T-helper 2 cell (primary cell): ENCODE measurements at regions not wholly inside any gene's neighbourhood (a gene's known extent, or its start where the extent isn't known, plus 50 kb on each side); places are given as distances from the start of the nearest gene placed in this dataset.
"Not testable (repeated sequence)": the region's sequence is repeated elsewhere in the genome, so short reads cannot be mapped to it uniquely, and the experiment has no call there.

Experiments used
- DNase-seq, 5 experiments: peaks; one replicate each; pipeline versions ENCODE4 v3.0.0 to v3.0.0-alpha.2; 2012 to 2022

DNA sequence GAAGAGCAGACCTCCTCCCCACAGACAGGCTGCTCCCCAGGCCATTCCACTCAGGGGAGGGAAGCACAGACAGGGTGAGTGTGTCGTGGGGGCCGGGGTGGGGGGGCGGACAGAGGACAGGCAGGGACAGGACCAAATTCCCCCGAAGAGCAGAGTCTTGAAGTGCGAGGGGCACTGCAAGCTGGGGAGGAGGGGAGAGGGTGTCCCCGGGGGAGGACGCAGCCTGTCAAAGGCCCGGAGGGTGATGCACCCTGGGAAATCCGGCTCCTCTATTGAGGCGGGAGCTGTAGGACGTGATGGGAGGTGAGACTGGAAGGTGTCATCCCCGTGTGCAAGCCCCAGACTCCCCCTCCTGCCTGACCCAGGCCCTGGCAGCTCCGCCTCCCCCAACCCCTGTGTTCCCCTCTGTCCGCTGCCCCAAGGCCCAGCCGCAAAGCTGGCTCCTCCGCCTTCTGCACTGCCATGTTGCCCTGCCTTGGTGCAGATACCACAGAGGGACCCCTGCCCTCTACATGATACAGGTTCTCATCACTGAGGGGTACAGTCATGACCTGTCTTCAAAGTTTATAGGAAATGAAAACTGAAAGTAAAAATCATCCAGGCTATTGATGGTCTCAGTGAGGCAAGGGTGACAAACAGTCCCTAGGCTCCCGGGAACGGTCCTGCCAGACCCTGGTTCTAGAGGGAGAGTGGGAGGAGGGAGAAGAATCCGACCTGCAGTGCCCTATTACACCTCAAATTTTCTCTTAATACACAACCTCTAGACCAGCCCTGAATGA, 76.3 kb upstream of the IQSEC1 start:
- no peak for DNase-seq

DNA sequence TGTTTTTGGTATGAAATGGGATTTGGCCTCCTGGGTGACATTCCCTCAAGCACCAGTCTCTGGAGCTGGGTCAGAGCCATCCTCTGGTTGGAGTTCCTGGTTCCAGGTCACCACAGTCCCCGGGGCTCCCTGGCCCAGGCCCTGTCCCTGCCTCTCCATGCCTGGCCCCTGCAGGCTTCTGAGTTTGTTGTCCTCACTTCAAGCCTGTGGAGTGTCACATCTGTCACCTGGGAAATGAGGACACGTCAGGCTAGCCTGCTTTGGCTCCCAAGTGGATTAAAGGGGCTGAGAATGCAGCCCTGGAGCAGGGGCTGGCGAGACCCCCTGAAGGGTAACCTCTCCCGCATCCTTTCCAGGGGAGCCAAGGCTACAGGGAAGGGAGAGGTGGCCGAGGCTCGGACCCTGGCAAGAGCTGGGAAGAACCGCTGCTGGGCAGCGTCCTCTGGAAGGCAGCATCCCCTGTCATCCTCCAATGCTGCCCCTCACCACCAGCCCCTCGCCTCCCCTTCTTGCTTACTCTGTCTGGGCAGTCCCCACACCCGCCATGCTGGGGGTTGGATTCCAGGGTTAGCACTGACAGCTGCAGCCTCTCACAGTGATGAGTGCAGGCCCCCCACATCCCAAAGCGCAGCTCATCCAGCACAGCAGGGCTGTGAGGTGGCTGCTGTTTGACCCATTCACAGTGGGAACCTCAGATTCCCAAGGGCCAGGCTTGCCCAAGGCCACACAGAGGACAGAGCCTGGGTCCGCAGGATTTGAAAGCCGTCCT, 75.5 kb upstream of the IQSEC1 start:
- no peak for DNase-seq

DNA sequence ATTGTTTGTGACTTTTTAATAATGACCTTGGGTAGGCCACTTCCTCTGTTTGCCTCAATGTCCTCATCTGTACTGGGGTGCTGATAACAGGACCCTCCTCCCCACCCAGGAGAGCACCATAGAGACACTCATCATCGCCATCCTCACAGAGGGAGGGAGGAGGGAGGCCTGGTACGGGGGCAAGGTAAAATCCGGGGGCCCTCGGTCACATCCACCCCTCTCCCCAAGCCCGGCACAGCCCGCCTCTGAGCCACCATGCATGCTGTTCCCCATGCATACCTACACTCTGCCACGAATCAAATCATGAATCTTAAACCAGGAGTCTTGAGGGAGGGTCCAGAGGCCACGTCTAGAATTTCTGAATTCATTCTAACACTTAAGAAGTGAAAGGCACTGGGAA, 74.9 kb upstream of the IQSEC1 start:
- no peak for DNase-seq

DNA sequence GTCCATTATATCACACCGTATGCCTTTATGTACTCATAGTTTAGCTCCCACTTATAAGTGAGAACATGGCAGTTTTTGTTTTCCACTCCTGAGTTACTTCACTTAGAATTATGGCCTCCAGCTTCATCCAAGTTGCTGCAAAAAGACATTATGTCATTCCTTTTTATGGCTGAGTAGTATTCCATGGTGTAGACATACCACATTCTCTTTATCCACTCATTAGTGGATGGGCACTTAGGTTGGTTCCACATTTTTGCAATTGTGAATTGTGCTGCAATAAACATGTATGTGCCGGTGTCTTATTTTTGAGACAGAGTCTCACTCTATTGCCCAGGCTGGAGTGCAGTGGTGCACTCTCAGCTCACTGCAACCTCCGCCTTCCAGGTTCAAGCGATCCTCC, 74.1 kb upstream of the IQSEC1 start:
- DNase-seq: no peak

DNA sequence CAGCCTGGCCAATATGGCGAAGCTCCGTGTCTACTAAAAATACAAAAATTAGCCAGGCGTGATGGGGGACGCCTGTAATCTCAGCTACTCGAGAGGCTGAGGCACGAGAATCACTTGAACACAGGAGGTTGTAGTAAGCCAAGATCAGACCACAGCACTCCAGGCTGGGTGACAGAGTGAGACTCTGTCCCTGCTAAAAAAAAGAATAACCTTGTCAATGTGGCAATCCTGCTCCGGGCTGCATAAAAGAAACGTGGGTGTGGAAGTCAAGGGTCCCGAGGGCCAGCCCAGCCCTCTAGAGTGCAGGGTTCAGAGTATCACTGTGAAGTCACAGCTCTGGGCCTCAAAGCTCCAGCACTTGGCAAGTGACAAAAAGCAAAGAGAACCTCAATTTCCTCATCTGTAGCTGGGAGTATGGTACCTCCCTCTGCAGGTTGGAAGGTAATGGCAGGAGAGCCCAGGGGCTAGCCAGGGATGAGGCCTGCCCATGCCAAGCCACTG, 73.5 kb upstream of the IQSEC1 start:
- DNase-seq: no peak

DNA sequence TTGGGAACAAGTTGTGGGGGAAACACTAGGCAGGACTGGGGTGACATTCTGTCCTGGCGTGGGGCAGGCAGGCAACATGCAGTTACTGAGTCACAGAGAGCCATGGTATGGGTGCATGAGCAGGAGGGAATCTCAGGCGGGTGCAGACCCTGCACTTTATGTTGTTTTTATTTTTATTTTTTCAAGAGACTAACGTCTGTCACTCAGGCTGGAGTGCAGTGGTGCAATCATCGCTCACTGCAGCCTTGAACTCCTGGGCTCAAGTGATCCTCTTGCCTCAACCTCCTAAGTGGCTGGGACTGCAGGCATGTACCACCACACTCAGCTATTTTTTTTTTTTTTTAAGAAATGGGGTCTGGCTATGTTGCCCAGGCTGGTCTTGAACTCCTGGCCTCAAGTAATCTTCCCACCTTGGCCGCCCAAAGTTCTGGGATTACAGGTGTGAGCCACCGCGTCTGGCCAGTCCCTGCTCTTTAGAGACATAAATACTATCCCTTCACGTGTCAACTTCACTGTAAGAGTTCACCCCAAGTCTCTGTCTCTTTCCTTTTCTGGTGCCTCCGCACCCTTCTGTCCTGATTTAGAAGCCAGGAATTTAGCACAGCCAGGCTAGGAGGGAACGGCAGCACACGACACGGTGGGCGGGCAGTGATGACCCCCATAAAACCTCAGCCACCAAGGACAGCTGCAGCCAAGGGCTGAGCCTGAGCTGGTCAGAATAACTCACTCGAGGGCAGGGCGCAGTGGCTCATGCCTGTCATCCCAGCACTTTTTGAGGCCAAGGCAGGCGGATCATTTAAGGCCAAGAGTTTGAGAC, 72.8 kb upstream of the IQSEC1 start:
- no peak for DNase-seq

DNA sequence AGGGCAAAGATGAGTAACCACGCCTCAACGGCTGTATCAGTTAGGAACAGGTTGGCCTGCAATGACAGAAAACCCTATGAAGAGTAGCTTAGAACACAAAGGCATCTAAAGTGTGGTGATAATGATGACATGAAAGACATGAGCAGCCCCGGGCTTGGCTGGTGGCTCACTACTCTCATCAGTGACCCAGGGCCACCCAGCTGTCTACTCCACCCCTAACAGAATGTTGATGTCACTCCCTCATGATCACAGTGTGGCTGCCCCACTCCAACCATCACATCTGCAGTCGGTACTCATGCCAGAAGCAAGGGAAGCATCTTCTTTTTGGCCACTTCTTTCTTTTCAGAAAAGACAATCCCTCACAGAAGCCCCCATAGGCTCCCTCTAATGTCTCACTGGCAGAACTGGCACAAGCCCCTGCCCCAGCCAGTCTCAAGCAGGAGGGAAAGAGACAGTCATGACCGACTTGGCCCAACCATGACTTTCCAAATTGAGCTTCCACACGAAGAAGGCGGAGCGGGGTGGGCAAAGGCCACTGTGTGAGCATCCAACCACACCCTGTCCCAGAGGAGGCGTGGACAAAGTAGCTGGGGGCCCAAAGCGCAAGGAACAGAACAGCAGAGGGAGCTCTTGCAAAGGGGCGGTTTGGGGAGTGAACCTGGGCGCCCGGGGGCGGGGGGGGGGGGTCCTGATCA, 72.0 kb upstream of the IQSEC1 start:
- DNase-seq: no peak

DNA sequence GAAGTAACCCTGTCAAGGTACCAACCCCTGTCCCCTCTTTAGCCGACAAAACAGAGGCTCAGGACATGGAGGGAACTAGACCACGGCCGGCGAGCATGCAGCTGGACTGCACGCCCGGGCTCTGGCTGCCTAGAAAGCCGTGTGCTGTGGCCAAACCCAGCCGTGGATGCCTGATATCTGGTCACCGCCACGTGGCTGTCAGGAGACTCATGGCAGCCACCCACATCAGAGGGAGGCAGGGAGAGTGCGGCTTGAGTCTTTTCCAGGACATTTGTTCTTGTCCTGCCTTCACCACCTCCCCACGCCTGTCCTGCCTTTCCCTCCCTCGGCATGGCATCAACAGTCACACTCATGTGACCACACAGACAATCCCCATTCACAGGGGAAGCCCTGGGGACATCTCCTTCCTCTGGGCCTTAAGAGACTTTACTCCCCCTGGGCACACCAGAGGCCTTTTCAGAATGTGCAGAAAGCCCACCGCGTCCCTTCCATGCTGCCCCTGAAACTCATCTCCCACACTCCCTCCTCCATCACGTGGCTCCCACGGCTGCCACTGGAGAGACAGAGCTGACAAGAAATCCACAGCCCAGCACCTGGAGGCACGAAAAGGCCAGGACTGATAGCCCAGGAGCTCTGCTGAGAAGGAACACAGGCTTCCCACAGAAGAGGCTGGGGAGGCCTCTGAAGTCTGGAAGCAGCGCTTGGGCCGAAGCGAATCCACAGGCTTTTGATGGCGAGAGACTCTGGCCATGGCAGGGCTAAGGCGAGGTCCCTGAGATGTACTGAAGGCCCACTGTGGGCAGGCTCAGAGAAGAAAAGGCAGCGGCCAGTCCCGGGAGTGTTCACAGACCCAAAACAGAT, 71.2 kb upstream of the IQSEC1 start:
- DNase-seq: no peak

DNA sequence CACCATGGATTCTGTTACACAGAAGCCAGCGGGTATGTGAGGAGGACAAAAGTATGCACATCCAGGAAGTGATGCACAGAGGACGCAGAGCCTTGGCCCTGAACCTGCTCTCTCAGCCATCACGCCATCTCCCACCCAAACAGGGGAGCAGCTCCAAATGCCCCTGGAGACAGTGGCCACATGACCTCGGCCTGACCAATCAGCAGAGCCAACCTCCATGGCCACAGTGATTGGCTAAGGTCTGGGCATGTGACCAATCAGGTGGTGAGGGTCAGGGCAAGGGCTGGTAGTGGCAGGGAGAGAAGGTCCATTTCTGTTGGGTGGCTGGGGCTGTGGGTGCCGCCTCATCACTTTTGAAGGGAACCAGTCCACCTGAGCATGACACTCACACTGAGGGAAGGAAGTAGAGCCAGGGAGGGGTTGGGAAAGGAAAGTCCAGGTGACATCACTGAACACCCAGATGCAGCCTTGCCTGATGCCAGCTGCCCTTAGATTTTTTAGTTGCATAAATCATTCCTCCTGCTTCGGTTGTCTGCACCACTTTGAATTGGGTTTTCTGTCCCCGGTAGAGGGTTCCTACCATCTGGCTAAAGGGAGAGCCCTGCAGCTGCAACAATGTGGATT, 70.3 kb upstream of the IQSEC1 start:
- DNase-seq: no peak

DNA sequence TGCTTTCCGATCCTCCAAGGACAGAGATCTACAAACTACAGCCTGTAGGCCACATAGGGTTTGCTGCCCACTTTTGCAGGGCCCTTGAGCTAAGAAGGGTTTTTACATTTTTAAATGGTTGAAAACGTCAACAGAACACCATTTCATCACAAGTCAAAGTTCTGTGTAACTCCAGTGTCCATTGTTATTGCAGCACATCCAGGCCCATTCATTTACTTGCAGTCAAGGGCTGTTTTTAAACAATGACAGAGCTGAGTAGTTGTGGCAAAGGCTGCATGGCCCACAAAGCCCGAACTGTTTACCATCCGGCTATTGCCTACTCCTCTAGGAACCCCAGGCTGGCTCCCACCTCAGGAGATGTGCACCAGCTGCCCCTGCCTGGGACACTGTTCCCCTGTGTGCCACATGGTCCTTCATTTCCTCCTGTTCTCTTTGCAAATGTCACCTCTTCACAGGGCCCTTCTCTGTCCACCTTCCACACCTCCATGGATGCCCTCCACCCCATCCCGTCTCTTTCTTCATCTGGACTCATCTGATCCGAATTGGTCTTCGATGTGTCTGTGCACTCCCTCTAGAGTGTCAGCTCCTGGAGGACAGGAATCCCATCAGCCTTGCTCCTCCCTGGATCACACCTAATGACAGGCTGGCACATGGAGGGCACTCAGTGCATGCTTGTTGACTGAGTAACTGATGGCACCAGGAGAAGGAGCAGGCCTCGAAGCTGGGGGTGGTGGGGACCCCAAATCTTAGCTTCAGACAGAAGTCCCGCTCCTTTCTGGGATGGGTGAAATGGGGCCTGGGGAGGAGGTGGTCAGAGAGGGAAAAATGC, 69.5 kb upstream of the IQSEC1 start:
- no peak for DNase-seq

DNA sequence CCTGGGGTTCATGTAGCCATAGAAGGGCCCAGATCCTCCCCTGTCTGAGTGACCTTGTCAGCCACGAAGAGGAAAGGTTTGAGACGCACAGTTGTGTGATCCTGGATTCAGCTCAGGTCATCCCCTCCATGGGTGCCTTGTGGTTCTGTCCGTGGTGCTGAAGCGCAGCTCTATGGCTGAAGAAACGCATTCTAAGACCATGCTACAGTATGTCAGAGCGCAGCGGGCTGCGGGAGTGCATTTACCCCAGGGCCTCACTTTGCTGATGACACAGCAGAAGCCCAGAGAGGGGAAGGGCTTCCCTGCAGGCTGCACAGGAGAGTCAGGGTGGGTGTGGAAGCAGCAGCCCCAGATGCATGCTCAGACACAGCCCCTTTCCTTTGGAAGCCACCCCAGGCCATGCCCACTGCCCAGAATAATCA, 68.8 kb upstream of the IQSEC1 start:
- DNase-seq: peak in 1 of 5 experiments; percentile 32

DNA sequence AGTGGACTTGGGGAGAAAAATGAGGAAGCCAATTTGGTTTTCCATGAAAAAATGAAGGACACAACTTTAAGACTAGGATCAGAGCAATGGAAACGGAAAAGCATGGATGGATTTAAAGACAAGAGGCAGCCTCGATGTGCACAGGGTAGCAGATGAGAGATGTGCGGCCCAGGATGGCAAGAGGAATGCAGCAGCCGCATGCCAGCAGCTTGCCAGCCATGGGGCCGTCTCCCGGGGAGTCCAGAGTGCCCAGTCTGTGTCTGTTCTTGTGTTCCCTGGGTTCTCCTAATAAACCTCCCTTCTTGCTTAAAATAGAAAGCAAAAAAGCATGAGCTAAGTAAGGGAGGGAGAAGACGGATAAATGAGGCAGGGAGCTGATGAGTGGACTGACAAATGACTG, 68.0 kb upstream of the IQSEC1 start:
- no peak for DNase-seq

DNA sequence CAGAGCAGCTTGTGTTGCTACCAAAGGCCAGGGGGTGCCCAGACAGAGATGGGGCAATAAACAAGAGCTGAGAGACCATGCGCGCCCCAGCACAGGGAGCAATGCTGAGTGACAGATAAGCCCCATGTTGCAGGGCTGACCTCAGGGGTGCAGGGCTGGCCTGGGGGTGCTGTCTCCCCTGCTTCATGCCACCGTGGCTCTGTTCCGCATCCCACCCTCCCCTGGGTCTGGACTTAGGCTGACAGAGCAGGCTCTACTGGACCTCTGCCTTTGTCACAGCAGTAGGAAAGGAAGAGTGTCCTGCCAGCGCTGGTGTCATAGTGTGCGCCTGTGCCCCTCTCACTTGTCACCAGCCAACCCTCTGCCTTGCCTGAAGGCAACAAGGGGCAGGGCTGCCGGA, 67.4 kb upstream of the IQSEC1 start:
- no peak for DNase-seq

DNA sequence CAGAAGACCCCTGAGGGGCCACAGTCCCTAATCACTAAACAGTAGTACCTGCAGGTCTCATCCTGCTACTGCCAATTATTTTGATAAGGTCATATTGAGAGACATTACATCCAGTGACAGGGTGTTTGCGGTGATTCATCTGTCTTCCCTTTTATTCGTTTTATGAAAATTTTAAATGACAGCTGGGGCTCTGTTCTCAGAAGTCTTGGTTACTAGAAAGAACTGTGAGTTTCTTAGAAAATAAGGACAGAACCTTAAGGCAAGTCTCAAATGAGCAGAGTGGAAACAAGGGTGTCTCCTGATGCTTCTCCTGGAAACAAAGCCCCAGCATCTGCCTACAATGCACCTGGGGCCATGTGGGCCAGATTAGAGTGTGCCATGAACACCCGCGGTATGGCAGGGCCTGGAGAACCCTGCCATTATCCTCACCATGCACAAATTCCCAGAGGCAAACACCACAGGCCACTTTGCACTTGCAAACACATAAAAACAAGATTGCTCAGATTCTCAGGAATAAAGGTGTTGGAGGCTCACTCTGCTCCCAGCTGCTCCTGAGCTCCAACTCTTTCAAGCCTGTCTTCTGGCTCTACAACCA, 66.3 kb upstream of the IQSEC1 start:
- no peak for DNase-seq

DNA sequence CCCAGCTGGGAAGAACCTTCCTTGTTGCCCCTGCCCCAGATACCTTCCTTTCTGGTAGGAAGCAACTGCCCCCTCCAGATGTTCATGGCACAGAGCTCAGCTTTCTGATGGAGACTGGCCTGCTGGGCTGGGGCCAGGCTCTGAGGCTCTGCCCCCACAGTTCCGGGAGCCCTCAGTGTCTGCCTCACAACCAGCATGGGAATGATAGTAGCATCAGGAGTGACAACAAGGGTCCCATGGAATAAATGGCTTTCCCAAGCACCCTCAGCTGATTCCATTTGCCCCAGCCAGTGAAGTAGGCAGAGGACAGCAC, 65.6 kb upstream of the IQSEC1 start:
- no peak for DNase-seq

DNA sequence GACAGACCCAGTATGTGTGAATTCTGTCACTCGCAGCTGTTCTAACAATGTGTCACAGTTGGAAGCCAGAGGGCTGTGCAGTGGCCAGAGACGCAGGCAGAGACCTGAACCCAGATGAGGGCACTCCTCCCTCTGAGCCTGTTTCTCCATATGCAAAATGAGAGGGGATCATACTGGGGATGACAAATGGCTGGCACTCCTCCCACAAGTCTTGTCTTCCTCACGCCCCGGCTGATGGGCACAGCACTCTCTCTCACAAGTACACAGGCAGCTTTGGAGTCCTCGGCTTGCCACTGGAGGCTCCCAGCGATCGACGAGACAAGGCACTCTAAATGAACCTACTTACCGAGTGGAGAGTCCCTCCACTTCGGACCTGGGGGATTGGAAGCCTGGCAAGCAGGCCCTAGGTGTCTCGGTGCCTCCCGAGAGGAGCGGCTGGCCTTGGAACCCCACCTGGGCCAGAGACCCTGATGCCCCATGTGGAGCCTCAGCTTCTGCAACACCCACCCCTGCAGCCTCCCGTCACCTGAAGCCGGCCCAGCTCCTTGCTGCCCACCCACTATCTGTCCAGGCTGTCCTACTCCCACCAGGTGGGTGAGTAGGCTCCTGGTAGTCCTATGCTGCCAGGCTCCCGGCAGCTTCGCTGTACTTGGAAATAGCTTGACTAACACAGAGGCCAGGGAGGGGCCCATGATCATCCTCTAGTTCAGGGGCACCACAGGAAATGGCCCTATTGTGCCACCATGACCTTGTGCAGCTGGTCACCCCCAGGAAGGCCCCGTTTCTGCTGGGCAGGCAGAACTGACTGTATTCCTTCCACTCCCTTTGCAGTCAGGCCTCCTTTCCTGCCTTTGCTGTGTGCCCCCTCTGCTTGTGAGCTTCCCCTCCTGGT, 65.0 kb upstream of the IQSEC1 start:
- DNase-seq: no peak

DNA sequence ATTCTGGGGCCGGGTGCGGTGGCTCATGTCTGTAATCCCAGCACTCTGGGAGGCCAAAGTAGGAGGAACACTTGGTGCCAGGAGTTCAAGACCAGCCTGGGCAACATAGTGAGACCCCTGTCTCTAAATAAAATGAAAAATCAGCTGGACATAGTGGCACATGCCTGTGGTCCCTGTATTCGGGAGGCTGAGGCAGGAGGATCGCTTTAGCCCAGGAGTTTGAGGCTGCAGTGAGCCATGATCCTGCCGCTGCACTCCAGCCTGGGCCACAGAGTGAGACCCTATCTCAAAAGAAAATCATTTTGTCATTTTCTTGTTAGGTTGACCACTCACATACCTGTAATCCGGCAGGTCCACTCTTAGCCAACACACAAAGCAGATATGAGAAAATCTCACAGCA, 63.6 kb upstream of the IQSEC1 start:
- not testable (repeated sequence) for DNase-seq

DNA sequence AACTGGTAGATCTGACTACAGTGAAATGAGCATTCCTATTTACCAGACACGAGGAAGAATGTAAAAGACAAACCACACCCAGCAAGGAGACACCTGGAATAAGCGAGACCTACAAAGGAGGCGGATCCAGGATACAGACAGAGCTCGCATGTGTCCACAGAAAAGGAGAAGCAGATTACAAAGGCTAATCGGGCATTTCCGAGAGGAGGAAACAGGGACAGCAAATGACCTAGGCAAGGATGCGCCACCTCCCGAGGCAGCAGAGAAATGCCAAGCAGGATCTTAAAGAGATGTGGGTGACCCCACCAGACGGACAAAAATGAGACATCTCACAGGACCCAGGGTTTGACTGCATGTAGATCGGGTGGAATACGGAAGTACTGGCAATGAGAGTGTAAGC, 63.2 kb upstream of the IQSEC1 start:
- no peak for DNase-seq

DNA sequence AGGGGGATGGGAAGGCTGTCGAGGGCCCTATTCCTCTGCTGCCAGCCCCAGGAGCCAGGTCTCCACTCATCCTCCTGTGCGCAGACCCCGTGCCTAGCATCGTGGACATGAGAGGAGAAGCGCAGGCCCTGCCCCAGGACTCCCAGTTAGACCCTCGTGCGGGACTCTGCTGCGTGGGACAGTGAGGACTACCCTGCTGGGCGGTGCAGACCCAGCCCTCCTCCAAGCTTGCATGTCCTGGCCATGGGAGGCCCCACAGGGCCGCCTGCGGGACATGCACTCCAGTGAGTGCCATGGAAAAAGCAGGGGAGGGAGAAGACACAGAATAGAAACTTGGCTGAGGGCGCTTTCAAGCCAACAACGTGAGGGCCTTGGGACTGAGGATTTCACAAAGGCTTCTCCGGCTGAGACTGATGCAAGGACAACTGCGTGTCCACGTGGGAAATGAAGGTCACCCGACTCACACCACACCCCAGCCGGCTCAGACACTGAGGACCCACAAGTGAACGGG, 62.6 kb upstream of the IQSEC1 start:
- DNase-seq: no peak
